Lung (tissue), 11 donors: ENCODE measurements at regions not wholly inside any gene's neighbourhood (a gene's known extent, or its start where the extent isn't known, plus 50 kb on each side); places are given as distances from the start of the nearest gene placed in this dataset.

Source experiments
- ATAC-seq: fragments of 200-7000 bp; cut with Tn5 transposase; one replicate; pipeline ENCODE4 v1.9.1; 2020; ENCODE audit warnings: moderate number of reproducible peaks; ENCODE audit not compliant: insufficient read depth, low FRiP score
- DNase-seq, 3 donors: peaks; one replicate each; pipeline ENCODE4 v3.0.0-alpha.2; 2013 to 2017
- H3K27ac ChIP-seq, 2 donors: one replicate each; pipeline ENCODE4 v1.5.1; 2013; ENCODE audit warnings: mild to moderate bottlenecking in 2 of 2, moderate library complexity in 2 of 2, control low read depth in 1 of 2, inconsistent platforms in 1 of 2, low read depth in 1 of 2, low read length in 1 of 2
- H3K27me3 ChIP-seq, 3 donors: one replicate each; pipeline ENCODE4 v1.5.1; 2013; ENCODE audit warnings: low read length in 2 of 3; ENCODE audit not compliant: control insufficient read depth in 3 of 3, insufficient read depth in 3 of 3
- H3K36me3 ChIP-seq, 4 donors: one replicate each; pipeline ENCODE4 v1.5.1; 2013; ENCODE audit warnings: low read length in 4 of 4, mild to moderate bottlenecking in 1 of 4, moderate library complexity in 1 of 4; ENCODE audit not compliant: control insufficient read depth in 4 of 4, insufficient read depth in 4 of 4
- H3K4me1 ChIP-seq, 5 donors: one replicate each; pipeline ENCODE4 v1.5.1; 2013; ENCODE audit warnings: low read length in 5 of 5, mild to moderate bottlenecking in 2 of 5, moderate library complexity in 1 of 5; ENCODE audit not compliant: control insufficient read depth in 5 of 5, insufficient read depth in 5 of 5
- H3K4me3 ChIP-seq: one replicate; pipeline ENCODE4 v1.5.1; 2013; ENCODE audit warnings: mild to moderate bottlenecking, control low read depth, moderate library complexity
- H3K9ac ChIP-seq, 2 donors: one replicate each; pipeline ENCODE4 v1.5.1; 2013; ENCODE audit warnings: low read length in 2 of 2, control low read depth in 1 of 2; ENCODE audit not compliant: insufficient read depth in 1 of 2
- H3K9me3 ChIP-seq, 4 donors: one replicate each; pipeline ENCODE4 v1.5.1; 2013; ENCODE audit warnings: low read length in 3 of 4, mild to moderate bottlenecking in 1 of 4, moderate library complexity in 1 of 4; ENCODE audit not compliant: control insufficient read depth in 4 of 4, insufficient read depth in 3 of 4
- WGBS, 2 donors: extraction: QIAGEN DNeasy Blood & Tissue Kit; methylation state at CpG; one replicate each; pipeline ENCODE4 v1.1.7; 2013; 5-methylcytosine and 5-hydroxymethylcytosine counted together
- TF ChIP-seq, protein P1 (sequence below): IDR thresholded peaks from 2 replicates; pipeline ENCODE4 v1.5.1; 2012; ENCODE audit warnings: mild to moderate bottlenecking; ENCODE audit errors: control extremely low read depth, extremely low read depth
- donor health status: control.
- donor health status: control.
- donor health status: Bipolar disorder and iron deficiency.
- donor health status: healthy.
- donor health status: DM: yes; HTN: yes; CAD: no.

DNA sequence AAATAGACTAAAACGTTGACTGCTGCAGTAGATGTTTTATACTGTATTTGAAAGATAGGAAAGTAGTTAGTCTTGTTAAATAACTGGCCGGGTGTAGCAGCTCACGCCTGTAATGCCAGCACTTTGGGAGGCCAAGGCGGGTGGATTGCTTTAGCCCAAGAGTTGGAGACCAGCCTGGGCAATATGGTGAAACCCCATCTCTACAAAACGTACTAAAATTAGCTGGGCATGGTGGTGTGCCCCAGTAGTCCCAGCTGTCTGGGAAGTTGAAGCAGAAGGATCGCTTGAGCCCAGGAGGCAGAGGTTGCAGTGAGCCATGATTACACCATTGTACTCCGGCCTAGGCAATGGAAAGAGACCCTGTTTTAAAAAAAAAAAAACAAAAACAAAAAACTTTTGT is 60.5 kb upstream of the ULK4 start:
- Histone ChIP-seq H3K27me3 (no peaks in the 10 kb centered on the region), H3K27ac (no peak overlapping the region), H3K4me3 (no peak overlapping the region), H3K9ac (no peak overlapping the region), H3K4me1 (peaks cover 11 to 38% (median 14%) of the 10 kb centered on the region in 5 donors), H3K36me3 (no peaks in the 10 kb centered on the region), H3K9me3 (no peaks in the 10 kb centered on the region)
- DNase-seq (no peak), ATAC-seq (no peak)
- 75 to 84% methylated on average over 7 of the region's 7 CpGs for WGBS, 2 donors
- TF ChIP-seq, protein P1, sequence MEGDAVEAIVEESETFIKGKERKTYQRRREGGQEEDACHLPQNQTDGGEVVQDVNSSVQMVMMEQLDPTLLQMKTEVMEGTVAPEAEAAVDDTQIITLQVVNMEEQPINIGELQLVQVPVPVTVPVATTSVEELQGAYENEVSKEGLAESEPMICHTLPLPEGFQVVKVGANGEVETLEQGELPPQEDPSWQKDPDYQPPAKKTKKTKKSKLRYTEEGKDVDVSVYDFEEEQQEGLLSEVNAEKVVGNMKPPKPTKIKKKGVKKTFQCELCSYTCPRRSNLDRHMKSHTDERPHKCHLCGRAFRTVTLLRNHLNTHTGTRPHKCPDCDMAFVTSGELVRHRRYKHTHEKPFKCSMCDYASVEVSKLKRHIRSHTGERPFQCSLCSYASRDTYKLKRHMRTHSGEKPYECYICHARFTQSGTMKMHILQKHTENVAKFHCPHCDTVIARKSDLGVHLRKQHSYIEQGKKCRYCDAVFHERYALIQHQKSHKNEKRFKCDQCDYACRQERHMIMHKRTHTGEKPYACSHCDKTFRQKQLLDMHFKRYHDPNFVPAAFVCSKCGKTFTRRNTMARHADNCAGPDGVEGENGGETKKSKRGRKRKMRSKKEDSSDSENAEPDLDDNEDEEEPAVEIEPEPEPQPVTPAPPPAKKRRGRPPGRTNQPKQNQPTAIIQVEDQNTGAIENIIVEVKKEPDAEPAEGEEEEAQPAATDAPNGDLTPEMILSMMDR: no peak

DNA sequence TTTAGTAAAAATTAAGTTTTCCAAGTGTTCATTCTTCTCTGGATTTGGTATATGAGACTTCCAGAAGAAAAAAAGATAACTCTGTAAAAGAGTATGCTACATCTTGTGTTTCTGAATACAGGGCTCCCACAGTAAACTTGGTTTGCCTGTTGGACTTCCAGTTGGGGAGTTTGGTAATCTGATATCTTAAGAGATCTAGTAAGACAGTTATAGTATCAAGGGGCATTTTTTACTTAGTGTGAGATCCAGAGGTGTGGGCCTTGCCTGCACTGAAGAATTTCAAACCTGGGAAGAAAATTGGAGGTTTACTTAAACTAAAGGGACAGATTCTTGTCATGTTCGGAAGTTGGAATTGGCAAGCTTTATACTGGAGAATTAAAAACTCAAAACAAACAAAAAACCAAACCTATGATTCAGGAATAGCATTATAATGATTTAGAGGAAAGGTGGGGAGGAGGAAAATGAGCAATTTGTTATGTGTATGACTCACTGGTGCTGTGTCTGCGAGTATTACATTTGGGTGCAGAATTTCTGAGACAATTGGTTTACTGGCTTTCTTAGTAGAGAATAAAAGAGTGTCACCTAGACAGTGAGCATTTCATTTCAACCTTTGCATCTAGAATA is 58.9 kb upstream of the ULK4 start:
- TF ChIP-seq, protein P1: no peak
- H3K27ac ChIP-seq: peak overlapping the region in 1 of 2 donors; percentile 63
- no peaks in the 10 kb centered on the region for H3K27me3 ChIP-seq
- 51 to 82% methylated on average over 2 of the region's 2 CpGs for WGBS, 2 donors
- no peak overlapping the region for H3K4me3 ChIP-seq
- no peak overlapping the region for H3K9ac ChIP-seq
- DNase-seq (no peak), ATAC-seq (no peak)
- no peaks in the 10 kb centered on the region for H3K9me3 ChIP-seq
- no peaks in the 10 kb centered on the region for H3K36me3 ChIP-seq
- peaks cover 8 to 41% (median 11%) of the 10 kb centered on the region in 5 donors for H3K4me1 ChIP-seq

DNA sequence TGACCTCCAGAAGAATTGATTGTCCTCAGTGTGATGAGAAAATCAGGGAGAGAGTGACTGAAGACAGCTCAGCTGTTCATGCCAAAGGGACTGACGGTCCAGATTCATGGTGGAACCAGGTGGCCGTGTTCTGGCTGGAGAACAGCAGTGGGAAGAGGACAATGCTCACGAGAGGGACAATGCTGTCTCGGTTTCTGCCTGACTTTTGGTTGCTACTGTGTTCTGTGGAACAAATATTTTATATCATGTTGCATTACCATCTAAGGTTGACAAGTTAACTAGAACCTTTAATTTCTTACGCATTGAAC is 58.0 kb upstream of the ULK4 start:
- ATAC-seq (no peak), DNase-seq (no peak)
- Histone ChIP-seq H3K27me3 (no peaks in the 10 kb centered on the region), H3K4me1 (peaks cover 5 to 39% (median 14%) of the 10 kb centered on the region in 5 donors), H3K9me3 (no peaks in the 10 kb centered on the region), H3K9ac (no peak overlapping the region), H3K4me3 (no peak overlapping the region), H3K36me3 (no peaks in the 10 kb centered on the region), H3K27ac (peak overlapping the region in 1 of 2 donors; percentile 76)
- WGBS, 2 donors: 91 to 95% methylated on average over 5 of the region's 5 CpGs
- TF ChIP-seq, protein P1: no peak
